PC-3 (cell line): ENCODE measurements at regions not wholly inside any gene's neighbourhood (a gene's known extent, or its start where the extent isn't known, plus 50 kb on each side); places are given as distances from the start of the nearest gene placed in this dataset.

Source experiments
- ATAC-seq: fragments of 200-7000 bp; cut with Tn5 transposase; 2 replicates; pipeline ENCODE4 v1.9.1; 2020; ENCODE audit warnings: mild to moderate bottlenecking, moderate library complexity
- BruUV-seq: library from RNA; stranded (reverse); fragments of 400-500 nt; replicated peaks from 2 replicates; lab custom pipeline; 2021; lab: Mats Ljungman, UMichigan
- CTCF ChIA-PET: fragments of 300-600 bp; sonication (Branson Sonifier 250); formaldehyde crosslinking; loops from one replicate; lab custom pipeline; 2022; ENCODE audit warnings: antibody characterized with exemption; lab: Charles Lee
- POLR2A ChIA-PET: fragments of 300-600 bp; sonication (Branson Sonifier 250); formaldehyde crosslinking; loops from one replicate; lab custom pipeline; 2022; ENCODE audit warnings: antibody characterized with exemption; ENCODE audit not compliant: unreplicated experiment; lab: Charles Lee
- DNase-seq: peaks from one replicate; pipeline ENCODE4 v3.0.0-alpha.2; 2015
- H2AFZ ChIP-seq: fragments of 300-600 bp; sonication (generic); 2 replicates; pipeline ENCODE4 v1.6.0; 2016; ENCODE audit warnings: antibody characterized with exemption, low read length
- H3F3A ChIP-seq: fragments of 300-600 bp; sonication (generic); one replicate; pipeline ENCODE4 v1.6.0; 2017; ENCODE audit warnings: antibody characterized with exemption, low read length, control low read depth, mild to moderate bottlenecking; ENCODE audit not compliant: unreplicated experiment
- H3K27ac ChIP-seq: fragments of 300-600 bp; sonication (generic); 2 replicates; pipeline ENCODE4 v1.5.1; 2016; ENCODE audit warnings: mild to moderate bottlenecking, low read length
- H3K27me3 ChIP-seq: fragments of 300-600 bp; sonication (generic); 2 replicates; pipeline ENCODE4 v1.6.1; 2016; ENCODE audit warnings: low read length, mixed read lengths
- H3K36me3 ChIP-seq: fragments of 300-600 bp; sonication (generic); 2 replicates; pipeline ENCODE4 v1.6.1; 2016; ENCODE audit warnings: low read depth, mixed run types, low read length, mixed read lengths
- H3K4me1 ChIP-seq: fragments of 300-600 bp; sonication (generic); 2 replicates; pipeline ENCODE4 v1.5.1; 2016; ENCODE audit warnings: low read length; ENCODE audit not compliant: insufficient read depth
- H3K4me2 ChIP-seq: fragments of 300-600 bp; sonication (generic); 2 replicates; pipeline ENCODE4 v1.6.0; 2016; ENCODE audit warnings: low read length
- H3K4me3 ChIP-seq: fragments of 300-600 bp; sonication (generic); 2 replicates; pipeline ENCODE4 v1.5.1; 2016; ENCODE audit warnings: mild to moderate bottlenecking, low read length, mixed read lengths
- H3K79me2 ChIP-seq: fragments of 300-600 bp; sonication (generic); 2 replicates; pipeline ENCODE4 v1.6.1; 2017; ENCODE audit warnings: low read length, mixed read lengths
- H3K9ac ChIP-seq: fragments of 300-600 bp; sonication (generic); 2 replicates; pipeline ENCODE4 v1.6.0; 2016; ENCODE audit warnings: mild to moderate bottlenecking, low read length
- H3K9me2 ChIP-seq: fragments of 300-600 bp; sonication (generic); replicated peaks from 2 replicates; pipeline ENCODE4 v1.6.1; 2016; ENCODE audit warnings: mixed run types, low read length, mixed read lengths
- H3K9me3 ChIP-seq: fragments of 300-600 bp; sonication (generic); 2 replicates; pipeline ENCODE4 v1.6.1; 2016; ENCODE audit warnings: low read length, mixed read lengths
- H4K20me1 ChIP-seq: fragments of 300-600 bp; sonication (generic); 2 replicates; pipeline ENCODE4 v1.6.1; 2016; ENCODE audit warnings: low read length, mixed read lengths
- CTCF ChIP-seq: fragments of 300-600 bp; sonication (generic); conservative IDR thresholded peaks from 2 replicates; pipeline ENCODE4 v1.5.1; 2017; ENCODE audit warnings: antibody characterized with exemption, low read depth, mild to moderate bottlenecking, low read length
- EZH2 ChIP-seq: fragments of 300-600 bp; sonication (generic); IDR thresholded peaks from one replicate; pipeline ENCODE4 v1.6.1; 2017; ENCODE audit warnings: antibody characterized with exemption, mild to moderate bottlenecking, low read length; ENCODE audit not compliant: unreplicated experiment
- EZH2phosphoT487 ChIP-seq: fragments of 300-600 bp; sonication (generic); IDR thresholded peaks from 2 replicates; pipeline ENCODE4 v1.6.1; 2018; ENCODE audit warnings: mild to moderate bottlenecking, antibody characterized with exemption, low read length, borderline replicate concordance
- intact Hi-C: fragments of 100-400 bp; cut with micrococcal nuclease; formaldehyde crosslinking; loops from 2 replicates; pipeline ENCODE4 v1.9.0; 2023

- no peaks in the 10 kb centered on the region for H3F3A ChIP-seq
- POLR2A ChIA-PET, result no interaction called here
- no peaks in the 10 kb centered on the region for H3K27me3 ChIP-seq
- H3K9ac ChIP-seq, result no peak overlapping the region
- TF ChIP-seq CTCF (no peak), EZH2phosphoT487 (no peak), EZH2 (no peak)
- intact Hi-C loops, result no loop called here
- H3K9me2 ChIP-seq, result no peaks in the 10 kb centered on the region
- H3K9me3 ChIP-seq, result no peaks in the 10 kb centered on the region
- no peaks in the 10 kb centered on the region for H3K79me2 ChIP-seq
- no peak overlapping the region for H3K27ac ChIP-seq
- H2AFZ ChIP-seq, result no peak overlapping the region
- H3K4me3 ChIP-seq, result no peak overlapping the region
- DNase-seq (no peak), ATAC-seq (no peak)
- no peaks in the 10 kb centered on the region for H3K36me3 ChIP-seq
- BruUV-seq, result no TSS peak
- no peak overlapping the region for H3K4me2 ChIP-seq
- CTCF ChIA-PET, result no interaction called here
- no peaks in the 10 kb centered on the region for H3K4me1 ChIP-seq
- H4K20me1 ChIP-seq, result no peaks in the 10 kb centered on the region
These were observed 266.6 kb downstream of the PIK3R1 start for GRCh38 chr5:68482199-68482598.

GRCh38 chr5:68484307-68485068 is 268.9 kb downstream of the PIK3R1 start:
- H2AFZ ChIP-seq, result no peak overlapping the region
- CTCF ChIA-PET, result no interaction called here
- ATAC-seq, result no peak

More at GRCh38 chr5:68484307-68485068, 268.9 kb downstream of the PIK3R1 start:
- TF ChIP-seq EZH2phosphoT487, result no peak
- TF ChIP-seq EZH2, result no peak
- TF ChIP-seq CTCF, result no peak
- no peaks in the 10 kb centered on the region for H3K9me2 ChIP-seq
- no peak overlapping the region for H3K4me2 ChIP-seq
- H3K4me1 ChIP-seq, result no peaks in the 10 kb centered on the region
- no peak overlapping the region for H3K4me3 ChIP-seq
- no peak overlapping the region for H3K9ac ChIP-seq
- no peaks in the 10 kb centered on the region for H3F3A ChIP-seq
- POLR2A ChIA-PET, result no interaction called here
- no peaks in the 10 kb centered on the region for H3K27me3 ChIP-seq
- BruUV-seq, result no TSS peak
- H3K9me3 ChIP-seq, result no peaks in the 10 kb centered on the region
- no peak for DNase-seq
- no peak overlapping the region for H3K27ac ChIP-seq
- no peaks in the 10 kb centered on the region for H4K20me1 ChIP-seq
- H3K36me3 ChIP-seq, result no peaks in the 10 kb centered on the region
- intact Hi-C loops, result no loop called here
- H3K79me2 ChIP-seq, result no peaks in the 10 kb centered on the region
